Fibroblast of lung (primary cell): ENCODE measurements at regions not wholly inside any gene's neighbourhood (a gene's known extent, or its start where the extent isn't known, plus 50 kb on each side); places are given as distances from the start of the nearest gene placed in this dataset.

Experiments
- DNase-seq, 2 donors: peaks; one replicate each; pipeline versions ENCODE4 v3.0.0 to v3.0.0-alpha.2; 2010; ENCODE audit warnings: low read depth in 2 of 2
- H2AFZ ChIP-seq: 2 replicates; pipeline ENCODE4 v1.5.1; 2012; ENCODE audit warnings: low read length, control low read depth, inconsistent platforms
- H3K27ac ChIP-seq: 2 replicates; pipeline ENCODE4 v1.5.1; 2011; ENCODE audit warnings: low read length, control low read depth; ENCODE audit not compliant: insufficient read depth
- H3K27me3 ChIP-seq: 2 replicates; pipeline ENCODE4 v1.5.1; 2011; ENCODE audit warnings: mild to moderate bottlenecking, low read length; ENCODE audit not compliant: control insufficient read depth, insufficient read depth
- H3K36me3 ChIP-seq: 2 replicates; pipeline ENCODE4 v1.5.1; 2011; ENCODE audit warnings: low read length; ENCODE audit not compliant: control insufficient read depth, insufficient read depth
- H3K4me1 ChIP-seq: 2 replicates; pipeline ENCODE4 v1.5.1; 2011; ENCODE audit warnings: low read length; ENCODE audit not compliant: control insufficient read depth, insufficient read depth; ENCODE audit errors: extremely low read depth
- H3K4me2 ChIP-seq: 2 replicates; pipeline ENCODE4 v1.5.1; 2011; ENCODE audit warnings: low read length, control low read depth; ENCODE audit not compliant: insufficient read depth; ENCODE audit errors: extremely low read depth
- H3K4me3 ChIP-seq, 4 experiments: fragments of 200-600 bp in 1 of 4; sonication (generic) in 1 of 4; replicated peaks in 1 of 4; 2 replicates each; pipeline ENCODE4 v1.5.1; 2011 to 2016; ENCODE audit warnings: low read length in 4 of 4, low read depth in 3 of 4, mild to moderate bottlenecking in 3 of 4, control low read depth in 2 of 4, inconsistent platforms in 1 of 4, mixed read lengths in 1 of 4; ENCODE audit not compliant: insufficient read depth in 1 of 4; ENCODE audit errors: control extremely low read depth in 1 of 4
- H3K79me2 ChIP-seq: 2 replicates; pipeline ENCODE4 v1.5.1; 2012; ENCODE audit warnings: mild to moderate bottlenecking, low read length, inconsistent platforms; ENCODE audit not compliant: control insufficient read depth, insufficient read depth
- H3K9ac ChIP-seq: 2 replicates; pipeline ENCODE4 v1.5.1; 2011; ENCODE audit warnings: mild to moderate bottlenecking, low read length, control low read depth; ENCODE audit not compliant: insufficient read depth
- H3K9me3 ChIP-seq: 2 replicates; pipeline ENCODE4 v1.5.1; 2012; ENCODE audit warnings: low read depth, low read length; ENCODE audit not compliant: control insufficient read depth, insufficient read depth
- H4K20me1 ChIP-seq: 2 replicates; pipeline ENCODE4 v1.5.1; 2011; ENCODE audit warnings: low read length; ENCODE audit not compliant: control insufficient read depth, insufficient read depth; ENCODE audit errors: extremely low read depth
- CTCF ChIP-seq, 2 donors: IDR thresholded peaks in 1 of 2; conservative IDR thresholded peaks in 1 of 2; 1 replicate in 1 of 2; 2 replicates in 1 of 2; pipeline ENCODE4 v1.5.1; 2011 to 2012; ENCODE audit warnings: low read length in 2 of 2, control low read depth in 1 of 2, inconsistent platforms in 1 of 2, low read depth in 1 of 2, mild to moderate bottlenecking in 1 of 2
- EZH2 ChIP-seq: IDR thresholded peaks from 2 replicates; pipeline ENCODE4 v1.5.1; 2012; ENCODE audit warnings: low read length, control low read depth, mild to moderate bottlenecking; ENCODE audit errors: missing control alignments

GRCh38 chr6:115302731-115303130, 758.0 kb downstream of the FRK start:
- no peaks in the 10 kb centered on the region for H3K9me3 ChIP-seq
- H4K20me1 ChIP-seq, result no peaks in the 10 kb centered on the region
- no peak overlapping the region for H2AFZ ChIP-seq
- no peak overlapping the region for H3K27ac ChIP-seq
- H3K4me1 ChIP-seq, result no peaks in the 10 kb centered on the region
- H3K9ac ChIP-seq, result no peak overlapping the region
- H3K27me3 ChIP-seq, result no peaks in the 10 kb centered on the region
- no peak for DNase-seq
- H3K79me2 ChIP-seq, result no peaks in the 10 kb centered on the region
- no peak overlapping the region for H3K4me3 ChIP-seq
- no peaks in the 10 kb centered on the region for H3K36me3 ChIP-seq
- no peak overlapping the region for H3K4me2 ChIP-seq
- no peak for TF ChIP-seq EZH2
- TF ChIP-seq CTCF (conservative IDR thresholded peaks at IDR 0.05 in 1 of 2, IDR thresholded peaks at IDR 0.05 in 1 of 2; ENCODE audit: low read depth in 1 of 2, low read length in 2 of 2), result no peak

- H4K20me1 ChIP-seq, result no peaks in the 10 kb centered on the region
- TF ChIP-seq EZH2 (no peak), CTCF (conservative IDR thresholded peaks at IDR 0.05 in 1 of 2, IDR thresholded peaks at IDR 0.05 in 1 of 2; ENCODE audit: low read depth in 1 of 2, low read length in 2 of 2) (no peak)
- H3K9me3 ChIP-seq, result no peaks in the 10 kb centered on the region
- H3K27ac ChIP-seq, result no peak overlapping the region
- DNase-seq, result no peak
- H3K4me3 ChIP-seq, result no peak overlapping the region
- H3K79me2 ChIP-seq, result no peaks in the 10 kb centered on the region
- no peak overlapping the region for H2AFZ ChIP-seq
- no peaks in the 10 kb centered on the region for H3K27me3 ChIP-seq
- no peak overlapping the region for H3K9ac ChIP-seq
- no peaks in the 10 kb centered on the region for H3K36me3 ChIP-seq
- H3K4me2 ChIP-seq, result no peak overlapping the region
- no peaks in the 10 kb centered on the region for H3K4me1 ChIP-seq
Observed at GRCh38 chr6:115287467-115287866, 773.2 kb downstream of the FRK start.

- Histone ChIP-seq H3K79me2 (no peaks in the 10 kb centered on the region), H3K27me3 (no peaks in the 10 kb centered on the region), H3K4me3 (no peak overlapping the region), H4K20me1 (no peaks in the 10 kb centered on the region), H3K9me3 (no peaks in the 10 kb centered on the region), H3K36me3 (no peaks in the 10 kb centered on the region), H3K27ac (no peak overlapping the region), H3K4me2 (no peak overlapping the region), H3K4me1 (no peaks in the 10 kb centered on the region), H3K9ac (no peak overlapping the region), H2AFZ (no peak overlapping the region)
- TF ChIP-seq EZH2, result no peak
- no peak for TF ChIP-seq CTCF (conservative IDR thresholded peaks at IDR 0.05 in 1 of 2, IDR thresholded peaks at IDR 0.05 in 1 of 2; ENCODE audit: low read depth in 1 of 2, low read length in 2 of 2)
- DNase-seq, result no peak
Observed at GRCh38 chr6:115276881-115277565, 783.7 kb downstream of the FRK start.
